ENCODE measurements at regions not wholly inside any gene's neighbourhood (a gene's known extent, or its start where the extent isn't known, plus 50 kb on each side); places are given as distances from the start of the nearest gene placed in this dataset.

GRCh38 chr5:116953251-116953930 lies 378.8 kb upstream of the SEMA6A start:
- no peak overlapping the region for H3K4me2 ChIP-seq (ENCODE audit: insufficient read depth, low read length)
- H2AFZ ChIP-seq (ENCODE audit: low read depth, low read length) = no peak overlapping the region
- H3K27ac ChIP-seq (ENCODE audit: insufficient read depth, low read depth, low read length) = no peak overlapping the region
- TF ChIP-seq JUN (IDR thresholded peaks at IDR 0.05; ENCODE audit: borderline replicate concordance, insufficient read depth, insufficient read length, low read depth) (no peak), EZH2 (IDR thresholded peaks at IDR 0.05; ENCODE audit: borderline replicate concordance, low read depth, low read length, severe bottlenecking) (no peak), POLR2A (IDR thresholded peaks at IDR 0.05; ENCODE audit: low read depth, low read length) (no peak), FOS (IDR thresholded peaks at IDR 0.05; ENCODE audit: borderline replicate concordance, insufficient read depth, low read length) (no peak), MYC (IDR thresholded peaks at IDR 0.05; ENCODE audit: low read depth, low read length) (no peak)
- ChIA-PET POLR2A (no interaction called here), CTCF (no interaction called here)
- H3K36me3 ChIP-seq (ENCODE audit: control insufficient read depth in 2 of 2, extremely low read depth in 1 of 2, insufficient read depth in 2 of 2, low read length in 2 of 2) = no peaks in the 10 kb centered on the region
- DNase-seq (ENCODE audit: low read depth, low spot score) (no peak), FAIRE-seq (no peak)
- BruUV-seq (replicated peaks) = no TSS peak
- H3K27me3 ChIP-seq (ENCODE audit: control insufficient read depth in 2 of 2, insufficient read depth in 2 of 2, low read length in 2 of 2) = no peaks in the 10 kb centered on the region
- H3K9me3 ChIP-seq (replicated peaks; ENCODE audit: control insufficient read depth, insufficient read depth, low read length) = no peaks in the 10 kb centered on the region
- H3K4me3 ChIP-seq (replicated peaks in 1 of 3; ENCODE audit: insufficient read depth in 1 of 3, low read depth in 1 of 3, low read length in 3 of 3) = no peak overlapping the region
- no peaks in the 10 kb centered on the region for H3K79me2 ChIP-seq (ENCODE audit: control insufficient read depth, insufficient read depth, low read length)
- H3K9ac ChIP-seq (replicated peaks; ENCODE audit: extremely low read depth, insufficient read depth, low read length) = no peak overlapping the region
- no peaks in the 10 kb centered on the region for H3K9me1 ChIP-seq (replicated peaks; ENCODE audit: control insufficient read depth, extremely low read depth, insufficient read depth, low read length)
- no peaks in the 10 kb centered on the region for H3K4me1 ChIP-seq (ENCODE audit: control insufficient read depth, extremely low read depth, insufficient read depth, low read length)
- dilution Hi-C loops (cut with MboI; ENCODE audit: extremely low pct_ligation_motif_present, low sequenced_read_pairs) = no loop called here
- intact Hi-C loops (cut with micrococcal nuclease) = no loop called here
- no peaks in the 10 kb centered on the region for H4K20me1 ChIP-seq (replicated peaks; ENCODE audit: control insufficient read depth, extremely low read depth, insufficient read depth, low read length)

- intact Hi-C loops (cut with micrococcal nuclease) (no loop called here), dilution Hi-C loops (cut with MboI; ENCODE audit: extremely low pct_ligation_motif_present, low sequenced_read_pairs) (no loop called here)
- no peak for TF ChIP-seq POLR2AphosphoS5 (IDR thresholded peaks at IDR 0.05; ENCODE audit: insufficient read depth, low read depth, low read length)
- TF ChIP-seq POLR2A (IDR thresholded peaks at IDR 0.05; ENCODE audit: low read depth, low read length) = no peak
- TF ChIP-seq FOS (IDR thresholded peaks at IDR 0.05; ENCODE audit: borderline replicate concordance, insufficient read depth, low read length) = no peak
- TF ChIP-seq CTCF (IDR thresholded peaks at IDR 0.05; ENCODE audit: extremely low read depth in 1 of 2, insufficient read depth in 1 of 2, low read depth in 1 of 2, low read length in 2 of 2) = no peak
- no peak for TF ChIP-seq GATA2 (IDR thresholded peaks at IDR 0.05; ENCODE audit: insufficient read depth, insufficient read length, low read depth, low read length)
- TF ChIP-seq MAX (IDR thresholded peaks at IDR 0.05; ENCODE audit: insufficient read depth, insufficient read length) = no peak
- no peak for TF ChIP-seq MYC (IDR thresholded peaks at IDR 0.05; ENCODE audit: low read depth, low read length)
- TF ChIP-seq EZH2 (IDR thresholded peaks at IDR 0.05; ENCODE audit: borderline replicate concordance, low read depth, low read length, severe bottlenecking) = no peak
- TF ChIP-seq JUN (IDR thresholded peaks at IDR 0.05; ENCODE audit: borderline replicate concordance, insufficient read depth, insufficient read length, low read depth) = no peak
- no TSS peak for BruUV-seq (replicated peaks)
- Histone ChIP-seq H3K4me1 (ENCODE audit: control insufficient read depth, extremely low read depth, insufficient read depth, low read length) (no peaks in the 10 kb centered on the region), H3K4me2 (ENCODE audit: insufficient read depth, low read length) (no peak overlapping the region), H3K36me3 (ENCODE audit: control insufficient read depth in 2 of 2, extremely low read depth in 1 of 2, insufficient read depth in 2 of 2, low read length in 2 of 2) (no peaks in the 10 kb centered on the region), H3K9me1 (replicated peaks; ENCODE audit: control insufficient read depth, extremely low read depth, insufficient read depth, low read length) (no peaks in the 10 kb centered on the region), H3K27ac (ENCODE audit: insufficient read depth, low read depth, low read length) (no peak overlapping the region), H2AFZ (ENCODE audit: low read depth, low read length) (no peak overlapping the region), H3K4me3 (replicated peaks in 1 of 3; ENCODE audit: insufficient read depth in 1 of 3, low read depth in 1 of 3, low read length in 3 of 3) (no peak overlapping the region), H3K9me3 (replicated peaks; ENCODE audit: control insufficient read depth, insufficient read depth, low read length) (no peaks in the 10 kb centered on the region), H3K27me3 (ENCODE audit: control insufficient read depth in 2 of 2, insufficient read depth in 2 of 2, low read length in 2 of 2) (no peaks in the 10 kb centered on the region), H3K9ac (replicated peaks; ENCODE audit: extremely low read depth, insufficient read depth, low read length) (no peak overlapping the region), H4K20me1 (replicated peaks; ENCODE audit: control insufficient read depth, extremely low read depth, insufficient read depth, low read length) (no peaks in the 10 kb centered on the region), H3K79me2 (ENCODE audit: control insufficient read depth, insufficient read depth, low read length) (no peaks in the 10 kb centered on the region)
- ChIA-PET CTCF (no interaction called here), POLR2A (no interaction called here)
- DNase-seq (ENCODE audit: low read depth, low spot score) = no peak
- FAIRE-seq = no peak
Observed at GRCh38 chr5:116951219-116951618, 376.6 kb upstream of the SEMA6A start.
